Uterus (tissue), 2 donors: ENCODE measurements at regions not wholly inside any gene's neighbourhood (a gene's known extent, or its start where the extent isn't known, plus 50 kb on each side); places are given as distances from the start of the nearest gene placed in this dataset.

Experiments
- POLR2A ChIP-seq, 2 donors: fragments of 450-650 bp; IDR thresholded peaks; one replicate each; pipeline ENCODE4 v1.6.1; 2016; ENCODE audit warnings: antibody characterized with exemption in 2 of 2, mild to moderate bottlenecking in 1 of 2, moderate library complexity in 1 of 2
- TF ChIP-seq, protein P1 (sequence below), 4 experiments: fragments of 200-600 bp in 2 of 4; fragments of 450-650 bp in 2 of 4; sonication (generic) in 2 of 4; IDR thresholded peaks; one replicate each; pipeline ENCODE4 v1.5.1; 2016 to 2019; ENCODE audit warnings: antibody characterized with exemption in 4 of 4, mild to moderate bottlenecking in 2 of 4, moderate library complexity in 1 of 4

DNA sequence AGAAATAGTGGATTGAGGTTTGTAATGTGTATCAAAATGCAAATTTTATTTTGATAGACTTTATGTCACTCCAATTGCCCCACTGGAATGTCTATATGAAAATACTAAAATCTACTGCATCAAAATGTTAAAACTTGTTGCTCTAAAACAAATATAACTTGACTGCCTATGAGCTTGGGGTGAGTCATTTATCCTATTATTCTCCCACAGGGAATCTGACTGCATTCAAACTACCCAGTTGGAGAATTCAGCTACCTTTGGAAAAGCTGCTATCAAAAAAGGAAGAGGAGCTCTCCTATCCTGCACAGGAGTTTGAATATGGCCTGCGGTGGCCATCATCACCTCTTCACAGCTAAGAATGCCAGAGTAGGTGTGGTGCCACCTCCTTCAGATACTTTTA is 173.1 kb downstream of the KLHL28 start:
- TF ChIP-seq, protein P1, sequence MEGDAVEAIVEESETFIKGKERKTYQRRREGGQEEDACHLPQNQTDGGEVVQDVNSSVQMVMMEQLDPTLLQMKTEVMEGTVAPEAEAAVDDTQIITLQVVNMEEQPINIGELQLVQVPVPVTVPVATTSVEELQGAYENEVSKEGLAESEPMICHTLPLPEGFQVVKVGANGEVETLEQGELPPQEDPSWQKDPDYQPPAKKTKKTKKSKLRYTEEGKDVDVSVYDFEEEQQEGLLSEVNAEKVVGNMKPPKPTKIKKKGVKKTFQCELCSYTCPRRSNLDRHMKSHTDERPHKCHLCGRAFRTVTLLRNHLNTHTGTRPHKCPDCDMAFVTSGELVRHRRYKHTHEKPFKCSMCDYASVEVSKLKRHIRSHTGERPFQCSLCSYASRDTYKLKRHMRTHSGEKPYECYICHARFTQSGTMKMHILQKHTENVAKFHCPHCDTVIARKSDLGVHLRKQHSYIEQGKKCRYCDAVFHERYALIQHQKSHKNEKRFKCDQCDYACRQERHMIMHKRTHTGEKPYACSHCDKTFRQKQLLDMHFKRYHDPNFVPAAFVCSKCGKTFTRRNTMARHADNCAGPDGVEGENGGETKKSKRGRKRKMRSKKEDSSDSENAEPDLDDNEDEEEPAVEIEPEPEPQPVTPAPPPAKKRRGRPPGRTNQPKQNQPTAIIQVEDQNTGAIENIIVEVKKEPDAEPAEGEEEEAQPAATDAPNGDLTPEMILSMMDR (IDR thresholded peaks at IDR 0.05) = no peak
- no peak for TF ChIP-seq POLR2A (IDR thresholded peaks at IDR 0.05)
